IMR-90 (cell line): ENCODE measurements at regions not wholly inside any gene's neighbourhood (a gene's known extent, or its start where the extent isn't known, plus 50 kb on each side); places are given as distances from the start of the nearest gene placed in this dataset.
A peak's percentile ranks its signal among the peaks of the same experiment; 100 is the strongest.

ENCODE experiments used
- ATAC-seq: fragments of 200-7000 bp; cut with Tn5 transposase; 2 replicates; pipeline ENCODE4 v1.9.1; 2020; ENCODE audit warnings: low read depth, mild to moderate bottlenecking, moderate library complexity
- BruUV-seq: library from RNA; stranded (reverse); fragments of 400-500 nt; replicated peaks from 2 replicates; lab custom pipeline; 2021; lab: Mats Ljungman, UMichigan
- CTCF ChIA-PET: fragments of 300-600 bp; formaldehyde crosslinking; extraction: SDS; loops from one replicate; lab custom pipeline; 2021; ENCODE audit warnings: antibody characterized with exemption; lab: Yijun Ruan, JAX
- POLR2A ChIA-PET: fragments of 300-600 bp; sonication (Branson Sonifier 250); formaldehyde crosslinking; loops from one replicate; lab custom pipeline; 2022; ENCODE audit warnings: antibody characterized with exemption; ENCODE audit not compliant: unreplicated experiment; lab: Charles Lee
- DNase-seq: peaks from one replicate; pipeline ENCODE4 v3.0.0; 2013
- H2AFZ ChIP-seq: replicated peaks from 2 replicates; pipeline ENCODE3; 2013; ENCODE audit warnings: low read length, mild to moderate bottlenecking; ENCODE audit not compliant: poor library complexity
- H2AK5ac ChIP-seq: 2 replicates; pipeline ENCODE4 v1.6.1; 2013; ENCODE audit warnings: low read depth, low read length, inconsistent platforms
- H2AK9ac ChIP-seq: replicated peaks from 2 replicates; pipeline ENCODE3; 2013; ENCODE audit warnings: mild to moderate bottlenecking, low read depth, low read length, moderate library complexity; ENCODE audit not compliant: poor library complexity
- H2BK120ac ChIP-seq: 2 replicates; pipeline ENCODE4 v1.6.1; 2013; ENCODE audit warnings: low read depth, low read length, inconsistent platforms
- H2BK15ac ChIP-seq: 3 replicates; pipeline ENCODE4 v1.6.1; 2013; ENCODE audit warnings: low read depth, low read length, inconsistent platforms
- H2BK20ac ChIP-seq: 2 replicates; pipeline ENCODE4 v1.6.1; 2013; ENCODE audit warnings: low read depth, mild to moderate bottlenecking, inconsistent platforms, low read length, moderate library complexity
- H2BK5ac ChIP-seq: 2 replicates; pipeline ENCODE4 v1.6.1; 2013; ENCODE audit warnings: mild to moderate bottlenecking, low read depth, low read length, inconsistent platforms; ENCODE audit not compliant: poor library complexity, severe bottlenecking
- H3K14ac ChIP-seq: replicated peaks from 2 replicates; pipeline ENCODE4 v1.6.1; 2013; ENCODE audit warnings: low read depth, low read length, inconsistent platforms
- H3K18ac ChIP-seq: 2 replicates; pipeline ENCODE4 v1.6.1; 2013; ENCODE audit warnings: low read depth, low read length, control low read depth
- H3K23ac ChIP-seq: 2 replicates; pipeline ENCODE4 v1.6.1; 2013; ENCODE audit warnings: low read depth, low read length, inconsistent platforms
- H3K27ac ChIP-seq: 2 replicates; pipeline ENCODE4 v1.5.1; 2013; ENCODE audit warnings: mild to moderate bottlenecking, control low read depth, low read length; ENCODE audit not compliant: insufficient read depth
- H3K27me3 ChIP-seq: 2 replicates; pipeline ENCODE4 v1.6.1; 2013; ENCODE audit warnings: low read length; ENCODE audit not compliant: control insufficient read depth, insufficient read depth
- H3K36me3 ChIP-seq: 2 replicates; pipeline ENCODE4 v1.6.1; 2013; ENCODE audit warnings: low read length, mixed read lengths; ENCODE audit not compliant: control insufficient read depth, insufficient read depth
- H3K4ac ChIP-seq: 2 replicates; pipeline ENCODE4 v1.6.1; 2013; ENCODE audit warnings: low read depth, low read length, inconsistent platforms
- H3K4me1 ChIP-seq: 2 replicates; pipeline ENCODE4 v1.6.1; 2013; ENCODE audit warnings: low read length, mixed read lengths; ENCODE audit not compliant: control insufficient read depth, insufficient read depth
- H3K4me2 ChIP-seq: 2 replicates; pipeline ENCODE4 v1.6.1; 2013; ENCODE audit warnings: low read depth, mild to moderate bottlenecking, control low read depth, low read length, moderate library complexity
- H3K4me3 ChIP-seq: 2 replicates; pipeline ENCODE4 v1.5.1; 2013; ENCODE audit warnings: low read depth, mild to moderate bottlenecking, control low read depth, low read length, moderate library complexity; ENCODE audit not compliant: insufficient read depth
- H3K56ac ChIP-seq: 2 replicates; pipeline ENCODE4 v1.6.1; 2013; ENCODE audit warnings: low read length, inconsistent platforms; ENCODE audit not compliant: insufficient read depth; ENCODE audit errors: extremely low read depth
- H3K79me1 ChIP-seq, 2 experiments: 2 replicates each; pipeline ENCODE4 v1.6.1; 2013; ENCODE audit warnings: low read length in 2 of 2, inconsistent platforms in 1 of 2, low read depth in 1 of 2
- H3K9ac ChIP-seq: 2 replicates; pipeline ENCODE4 v1.6.1; 2013; ENCODE audit warnings: low read depth, low read length, control low read depth
- H3K9me1 ChIP-seq: 2 replicates; pipeline ENCODE4 v1.6.1; 2013; ENCODE audit warnings: low read length, inconsistent platforms; ENCODE audit not compliant: insufficient read depth
- H3K9me3 ChIP-seq: 2 replicates; pipeline ENCODE4 v1.6.1; 2013; ENCODE audit warnings: low read length; ENCODE audit not compliant: control insufficient read depth, insufficient read depth
- H4K20me1 ChIP-seq: 2 replicates; pipeline ENCODE4 v1.6.1; 2013; ENCODE audit warnings: low read length, inconsistent platforms; ENCODE audit not compliant: insufficient read depth
- H4K5ac ChIP-seq: 2 replicates; pipeline ENCODE4 v1.6.1; 2013; ENCODE audit warnings: mild to moderate bottlenecking, low read depth, low read length, control low read depth
- H4K8ac ChIP-seq, 2 experiments: 2 replicates each; pipeline ENCODE4 v1.6.1; 2013; ENCODE audit warnings: low read depth in 2 of 2, low read length in 2 of 2, control low read depth in 1 of 2, inconsistent platforms in 1 of 2
- H4K91ac ChIP-seq: 2 replicates; pipeline ENCODE4 v1.6.1; 2013; ENCODE audit warnings: low read depth, low read length, inconsistent platforms; ENCODE audit not compliant: insufficient read depth
- CEBPB ChIP-seq: IDR thresholded peaks from 2 replicates; pipeline ENCODE4 v1.6.1; 2012; ENCODE audit warnings: low read depth, low read length, improper control_type of control experiment
- CHD1 ChIP-seq: IDR thresholded peaks from 2 replicates; pipeline ENCODE4 v1.6.1; 2012; ENCODE audit warnings: low read depth, low read length, improper control_type of control experiment
- CTCF ChIP-seq: conservative IDR thresholded peaks from 2 replicates; pipeline ENCODE4 v1.5.1; 2012; ENCODE audit warnings: mild to moderate bottlenecking, low read depth, low read length, improper control_type of control experiment
- MAFK ChIP-seq: IDR thresholded peaks from 2 replicates; pipeline ENCODE4 v1.6.1; 2012; ENCODE audit warnings: low read depth, low read length, improper control_type of control experiment
- MAZ ChIP-seq: IDR thresholded peaks from 2 replicates; pipeline ENCODE4 v1.6.1; 2012; ENCODE audit warnings: low read depth, mild to moderate bottlenecking, low read length, improper control_type of control experiment, moderate library complexity, borderline replicate concordance
- MXI1 ChIP-seq: IDR thresholded peaks from 2 replicates; pipeline ENCODE4 v1.6.1; 2012; ENCODE audit warnings: low read depth, mild to moderate bottlenecking, low read length, moderate library complexity, borderline replicate concordance
- NFE2L2 ChIP-seq: fragments of 150-350 bp; IDR thresholded peaks from 2 replicates; pipeline ENCODE4 v1.6.1; 2016; ENCODE audit warnings: low read depth, mild to moderate bottlenecking, low read length
- RFX5 ChIP-seq: IDR thresholded peaks from 2 replicates; pipeline ENCODE4 v1.8.0; 2012; ENCODE audit warnings: low read depth, mild to moderate bottlenecking, low read length, moderate library complexity
- USF2 ChIP-seq: fragments of 150-350 bp; IDR thresholded peaks from 2 replicates; pipeline ENCODE4 v1.6.1; 2017; ENCODE audit warnings: mild to moderate bottlenecking, antibody characterized with exemption, low read length, low read depth
- WGBS, 2 experiments: methylation state at CpG; one replicate each; pipeline versions ENCODE4 v1.1.5 to v1.1.7; 2013; ENCODE audit warnings: missing lambda C conversion rate in 2 of 2; ENCODE audit not compliant: insufficient read length in 1 of 2; ENCODE audit errors: extremely low coverage in 2 of 2; 5-methylcytosine and 5-hydroxymethylcytosine counted together
- dilution Hi-C: fragments of 300-500 bp; cut with HindIII; formaldehyde crosslinking; loops from one replicate; pipeline ENCODE4 v1.14.3; 2018; ENCODE audit warnings: low sequenced_read_pairs; ENCODE audit not compliant: unreplicated experiment
- in situ Hi-C: fragments of 300-500 bp; cut with MboI; formaldehyde crosslinking; loops from 3 replicates; pipeline ENCODE4 v1.14.3; 2019; ENCODE audit warnings: low sequenced_read_pairs, inconsistent platforms, mixed read lengths
- intact Hi-C: fragments of 100-400 bp; cut with micrococcal nuclease; formaldehyde crosslinking; loops from 2 replicates; pipeline ENCODE4 v1.10.0; 2022

- no peak for ATAC-seq
- no peaks in the 10 kb centered on the region for H3K79me1 ChIP-seq
- no peak overlapping the region for H3K4ac ChIP-seq
- H3K14ac ChIP-seq = no peak overlapping the region
- H3K9me1 ChIP-seq = no peaks in the 10 kb centered on the region
- POLR2A ChIA-PET = no interaction called here
- H3K23ac ChIP-seq = no peak overlapping the region
- no peak overlapping the region for H3K56ac ChIP-seq
- DNase-seq = peak; percentile 10
- TF ChIP-seq MAZ (no peak), MAFK (no peak), RFX5 (no peak), CHD1 (no peak), CEBPB (no peak), CTCF (no peak), MXI1 (no peak), USF2 (no peak), NFE2L2 (no peak)
- in situ Hi-C loops (no loop called here), dilution Hi-C loops (no loop called here), intact Hi-C loops (no loop called here)
- no TSS peak for BruUV-seq
- H3K18ac ChIP-seq = no peak overlapping the region
- no peak overlapping the region for H3K4me2 ChIP-seq
- H3K4me3 ChIP-seq = no peak overlapping the region
- H4K91ac ChIP-seq = no peak overlapping the region
- no peak overlapping the region for H2BK5ac ChIP-seq
- no peaks in the 10 kb centered on the region for H3K36me3 ChIP-seq
- H2BK120ac ChIP-seq = no peak overlapping the region
- no peak overlapping the region for H4K8ac ChIP-seq
- no peak overlapping the region for H2BK15ac ChIP-seq
- H3K9me3 ChIP-seq = no peaks in the 10 kb centered on the region
- no peak overlapping the region for H3K27ac ChIP-seq
- H4K20me1 ChIP-seq = no peaks in the 10 kb centered on the region
- H2AFZ ChIP-seq = no peak overlapping the region
- no peaks in the 10 kb centered on the region for H3K27me3 ChIP-seq
- no peak overlapping the region for H2BK20ac ChIP-seq
- no peak overlapping the region for H3K9ac ChIP-seq
- no CpG with 5 or more reads among the region's 3 CpGs for WGBS, 2 experiments
- H2AK5ac ChIP-seq = no peak overlapping the region
- no peaks in the 10 kb centered on the region for H3K4me1 ChIP-seq
- no peak overlapping the region for H2AK9ac ChIP-seq
- H4K5ac ChIP-seq = no peak overlapping the region
- CTCF ChIA-PET = interaction anchor here (0.6 kb wide), 1 partner anchor 455 kb away, joined by 3 read pairs; no protein-coding TSS in a partner anchor
Observed at GRCh38 chr2:14702258-14702657, 69.7 kb downstream of the LRATD1 start.
